Lower leg skin (tissue), 4 donors: ENCODE measurements at regions not wholly inside any gene's neighbourhood (a gene's known extent, or its start where the extent isn't known, plus 50 kb on each side); places are given as distances from the start of the nearest gene placed in this dataset.
A peak's percentile ranks its signal among the peaks of the same experiment; 100 is the strongest.

Source experiments
- DNase-seq, 2 donors: peaks; one replicate each; pipeline ENCODE4 v3.0.0-alpha.2; 2019; ENCODE audit warnings: low spot score in 2 of 2
- H3K4me3 ChIP-seq: fragments of 200-600 bp; sonication (generic); 2 replicates; pipeline ENCODE4 v1.5.1; 2017; ENCODE audit warnings: mild to moderate bottlenecking, low read depth; ENCODE audit not compliant: poor library complexity, severe bottlenecking
- CTCF ChIP-seq, 3 donors: fragments of 450-650 bp; IDR thresholded peaks; one replicate each; pipeline ENCODE4 v1.5.1; 2016; ENCODE audit warnings: antibody characterized with exemption in 3 of 3, mild to moderate bottlenecking in 3 of 3, moderate library complexity in 2 of 3
- POLR2A ChIP-seq, 2 donors: fragments of 450-650 bp; IDR thresholded peaks; one replicate each; pipeline ENCODE4 v1.6.1; 2016 to 2017; ENCODE audit warnings: antibody characterized with exemption in 2 of 2, mild to moderate bottlenecking in 1 of 2, moderate library complexity in 1 of 2
- WGBS, 2 donors: methylation state at CpG; one replicate each; pipeline ENCODE4 v1.1.5; 2018; 5-methylcytosine and 5-hydroxymethylcytosine counted together
- intact Hi-C: fragments of 100-400 bp; cut with DNase I; formaldehyde crosslinking; loops from one replicate; pipeline ENCODE4 v1.15.0; 2023; ENCODE audit warnings: low total_unique reads

DNA sequence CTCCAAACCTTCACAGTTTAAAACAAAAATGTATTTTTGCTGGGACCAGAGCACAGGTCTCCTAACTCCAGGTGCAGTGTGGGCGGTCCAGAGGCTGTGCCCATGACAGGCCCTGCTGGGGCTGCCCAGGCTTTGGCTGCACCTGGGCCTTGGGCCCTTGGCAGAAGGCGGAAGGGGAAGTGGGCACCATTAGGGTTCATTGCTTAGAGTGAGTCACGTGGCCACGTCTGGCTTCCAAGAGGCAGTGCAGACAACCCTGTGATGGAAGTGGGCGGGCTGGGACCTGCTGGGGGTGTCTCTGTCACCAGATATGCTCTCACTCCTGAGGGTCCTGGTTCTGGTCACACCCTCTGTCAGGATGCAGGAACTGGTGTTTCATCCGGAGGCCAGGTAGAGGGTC lies 302.2 kb downstream of the QKI start:
- TF ChIP-seq CTCF (IDR thresholded peaks at IDR 0.05) (no peak), POLR2A (IDR thresholded peaks at IDR 0.05) (no peak)
- intact Hi-C loops: no loop called here
- H3K4me3 ChIP-seq: no peak overlapping the region
- 76 to 90% methylated on average over 6 of the region's 6 CpGs for WGBS, 2 donors
- peak in 1 of 2 donors; percentile 67 for DNase-seq

GRCh38 chr6:163715846-163716245 lies 301.3 kb downstream of the QKI start:
- peak in 1 of 2 donors; percentile 81 for DNase-seq
- no peak overlapping the region for H3K4me3 ChIP-seq
- 96 to 99% methylated on average over 7 of the region's 7 CpGs for WGBS, 2 donors
- TF ChIP-seq CTCF (IDR thresholded peaks at IDR 0.05) (no peak), POLR2A (IDR thresholded peaks at IDR 0.05) (no peak)
- intact Hi-C loops: no loop called here

GRCh38 chr6:163714179-163714578 lies 299.7 kb downstream of the QKI start:
- 91 to 96% methylated on average over 10 of the region's 10 CpGs for WGBS, 2 donors
- no peak overlapping the region for H3K4me3 ChIP-seq
- TF ChIP-seq POLR2A (IDR thresholded peaks at IDR 0.05) (no peak), CTCF (IDR thresholded peaks at IDR 0.05) (no peak)
- intact Hi-C loops: no loop called here
- no peak for DNase-seq

DNA sequence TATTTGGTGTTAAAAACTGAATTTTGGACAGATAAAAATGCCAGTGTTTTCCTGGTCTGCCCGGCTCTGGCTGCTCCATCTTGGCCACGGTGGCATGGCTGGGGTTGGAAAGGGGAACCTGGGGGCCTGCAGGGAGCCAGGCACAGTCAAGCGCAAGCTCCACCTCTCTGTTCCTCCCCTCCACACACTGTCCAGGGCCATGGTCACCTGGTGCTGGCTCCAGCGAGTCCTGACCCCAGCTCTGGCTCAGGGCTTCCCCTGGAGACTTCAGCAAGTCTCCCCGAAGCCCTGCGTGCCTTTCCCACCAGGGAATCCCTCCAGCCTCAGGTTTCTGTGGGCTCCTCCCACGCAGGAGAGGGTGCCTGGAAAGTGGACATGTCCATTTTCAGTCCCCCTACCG lies 298.5 kb downstream of the QKI start:
- WGBS, 2 donors: 86 to 93% methylated on average over 8 of the region's 8 CpGs
- TF ChIP-seq POLR2A (IDR thresholded peaks at IDR 0.05) (no peak), CTCF (IDR thresholded peaks at IDR 0.05) (no peak)
- no peak overlapping the region for H3K4me3 ChIP-seq
- intact Hi-C loops: no loop called here
- DNase-seq: peak in 1 of 2 donors; percentile 76

GRCh38 chr6:163712566-163712961 lies 298.0 kb downstream of the QKI start:
- WGBS, 2 donors: 74 to 79% methylated on average over 7 to 8 of the region's 8 CpGs
- peak in 1 of 2 donors; percentile 82 for DNase-seq
- H3K4me3 ChIP-seq: no peak overlapping the region
- TF ChIP-seq POLR2A (IDR thresholded peaks at IDR 0.05): no peak
- TF ChIP-seq CTCF (IDR thresholded peaks at IDR 0.05): no peak
- intact Hi-C loops: no loop called here
